Endothelial cell of umbilical vein (primary cell): ENCODE measurements at regions not wholly inside any gene's neighbourhood (a gene's known extent, or its start where the extent isn't known, plus 50 kb on each side); places are given as distances from the start of the nearest gene placed in this dataset.

Experiments
- EZH2 ChIP-seq: IDR thresholded peaks from 2 replicates; pipeline ENCODE4 v1.6.1; 2012; ENCODE audit warnings: borderline replicate concordance, low read depth, mild to moderate bottlenecking, moderate library complexity, low read length, inconsistent platforms; ENCODE audit not compliant: severe bottlenecking
- MAX ChIP-seq: IDR thresholded peaks from 2 replicates; pipeline ENCODE4 v1.6.1; 2011; ENCODE audit not compliant: insufficient read depth, insufficient read length
- TF ChIP-seq, protein P1 (sequence below), 2 donors: IDR thresholded peaks; 1 replicate in 1 of 2; 2 replicates in 1 of 2; pipeline ENCODE4 v1.5.1; 2011; ENCODE audit warnings: low read length in 2 of 2, mild to moderate bottlenecking in 2 of 2, moderate library complexity in 2 of 2, control low read depth in 1 of 2, inconsistent platforms in 1 of 2, low read depth in 1 of 2; ENCODE audit not compliant: insufficient read depth in 1 of 2; ENCODE audit errors: extremely low read depth in 1 of 2

DNA sequence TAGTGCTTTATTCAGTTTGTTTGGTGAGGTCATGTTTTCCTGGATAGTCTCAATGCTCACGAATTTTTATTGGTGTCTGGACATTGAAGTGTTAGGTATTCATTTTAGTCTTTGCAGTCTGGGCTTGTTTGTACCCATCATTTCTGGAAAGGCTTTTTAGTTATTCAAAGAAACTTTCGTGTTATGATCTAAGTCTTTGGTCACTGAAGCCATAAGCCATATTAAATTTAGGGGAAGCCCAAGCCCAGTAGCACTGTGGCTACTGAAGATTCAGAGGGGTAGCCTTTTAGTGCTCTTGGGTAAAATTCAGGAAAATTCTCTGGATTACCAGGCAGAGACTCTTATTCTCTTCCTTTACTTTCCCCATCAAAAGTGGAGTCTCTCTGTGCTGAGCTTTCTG is 56.2 kb upstream of the PEX5L start:
- TF ChIP-seq, protein P1, sequence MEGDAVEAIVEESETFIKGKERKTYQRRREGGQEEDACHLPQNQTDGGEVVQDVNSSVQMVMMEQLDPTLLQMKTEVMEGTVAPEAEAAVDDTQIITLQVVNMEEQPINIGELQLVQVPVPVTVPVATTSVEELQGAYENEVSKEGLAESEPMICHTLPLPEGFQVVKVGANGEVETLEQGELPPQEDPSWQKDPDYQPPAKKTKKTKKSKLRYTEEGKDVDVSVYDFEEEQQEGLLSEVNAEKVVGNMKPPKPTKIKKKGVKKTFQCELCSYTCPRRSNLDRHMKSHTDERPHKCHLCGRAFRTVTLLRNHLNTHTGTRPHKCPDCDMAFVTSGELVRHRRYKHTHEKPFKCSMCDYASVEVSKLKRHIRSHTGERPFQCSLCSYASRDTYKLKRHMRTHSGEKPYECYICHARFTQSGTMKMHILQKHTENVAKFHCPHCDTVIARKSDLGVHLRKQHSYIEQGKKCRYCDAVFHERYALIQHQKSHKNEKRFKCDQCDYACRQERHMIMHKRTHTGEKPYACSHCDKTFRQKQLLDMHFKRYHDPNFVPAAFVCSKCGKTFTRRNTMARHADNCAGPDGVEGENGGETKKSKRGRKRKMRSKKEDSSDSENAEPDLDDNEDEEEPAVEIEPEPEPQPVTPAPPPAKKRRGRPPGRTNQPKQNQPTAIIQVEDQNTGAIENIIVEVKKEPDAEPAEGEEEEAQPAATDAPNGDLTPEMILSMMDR (IDR thresholded peaks at IDR 0.05; ENCODE audit: extremely low read depth in 1 of 2, insufficient read depth in 1 of 2, low read depth in 1 of 2, low read length in 2 of 2), result no peak
- TF ChIP-seq MAX, result no peak
- no peak for TF ChIP-seq EZH2
